Activated CD8-positive, alpha-beta memory T cell treated with anti-CD3 and anti-CD28 coated beads, Interleukin-2, amount 10 ng/mL, durations not matched to agents 7 days and 5 days (primary cell): ENCODE measurements at regions not wholly inside any gene's neighbourhood (a gene's known extent, or its start where the extent isn't known, plus 50 kb on each side); places are given as distances from the start of the nearest gene placed in this dataset.

ENCODE experiments used
- ATAC-seq: fragments of 150-1000 bp; cut with Tn5 transposase; one replicate; pipeline ENCODE4 v1.10.0; 2021; ENCODE audit warnings: moderate library complexity
- CTCF ChIA-PET: fragments of 350-600 bp; sonication (Branson Sonifier 250); formaldehyde crosslinking; loops from one replicate; lab custom pipeline; 2021; ENCODE audit warnings: antibody characterized with exemption; lab: Charles Lee
- DNase-seq: peaks from one replicate; pipeline ENCODE4 v3.0.0-alpha.2; 2020
- H3K27ac Mint-ChIP-seq: one replicate; pipeline ENCODE4 v1.8.0; 2021; ENCODE audit warnings: mild to moderate bottlenecking, mixed read lengths
- H3K27me3 Mint-ChIP-seq: one replicate; pipeline ENCODE4 v1.8.0; 2021; ENCODE audit warnings: mixed read lengths
- H3K36me3 Mint-ChIP-seq: one replicate; pipeline ENCODE4 v1.8.0; 2021; ENCODE audit warnings: mild to moderate bottlenecking, mixed read lengths
- H3K4me1 Mint-ChIP-seq: one replicate; pipeline ENCODE4 v1.8.0; 2021; ENCODE audit warnings: mixed read lengths
- H3K4me3 Mint-ChIP-seq: one replicate; pipeline ENCODE4 v1.8.0; 2021; ENCODE audit warnings: mild to moderate bottlenecking, moderate library complexity, mixed read lengths
- H3K9me3 Mint-ChIP-seq: one replicate; pipeline ENCODE4 v1.8.0; 2022; ENCODE audit warnings: low read depth, mixed read lengths

- Mint-ChIP-seq H3K4me3 (no peak overlapping the region), H3K27ac (no peak overlapping the region), H3K9me3 (no peaks in the 10 kb centered on the region), H3K4me1 (no peaks in the 10 kb centered on the region), H3K36me3 (no peaks in the 10 kb centered on the region), H3K27me3 (peaks cover 21% of the 10 kb centered on the region)
- no peak for ATAC-seq
- CTCF ChIA-PET, result no interaction called here
- DNase-seq, result no peak
Observed at GRCh38 chr18:54736981-54737380, 91.3 kb upstream of the RAB27B start.

GRCh38 chr18:54737986-54738385 is 90.3 kb upstream of the RAB27B start:
- no peak for ATAC-seq
- Mint-ChIP-seq H3K4me3 (no peak overlapping the region), H3K27me3 (peaks cover 18% of the 10 kb centered on the region), H3K4me1 (no peaks in the 10 kb centered on the region), H3K27ac (no peak overlapping the region), H3K9me3 (no peaks in the 10 kb centered on the region), H3K36me3 (no peaks in the 10 kb centered on the region)
- CTCF ChIA-PET, result no interaction called here
- no peak for DNase-seq

- Mint-ChIP-seq H3K9me3 (no peaks in the 10 kb centered on the region), H3K27me3 (peaks cover 17% of the 10 kb centered on the region), H3K27ac (no peak overlapping the region), H3K4me1 (no peaks in the 10 kb centered on the region), H3K4me3 (no peak overlapping the region), H3K36me3 (no peaks in the 10 kb centered on the region)
- DNase-seq (no peak), ATAC-seq (no peak)
- CTCF ChIA-PET, result no interaction called here
Observed at GRCh38 chr18:54739476-54739875, 88.8 kb upstream of the RAB27B start.

- no peaks in the 10 kb centered on the region for H3K9me3 Mint-ChIP-seq
- peaks cover 17% of the 10 kb centered on the region for H3K27me3 Mint-ChIP-seq
- ATAC-seq, result no peak
- no peak overlapping the region for H3K4me3 Mint-ChIP-seq
- no peaks in the 10 kb centered on the region for H3K4me1 Mint-ChIP-seq
- H3K36me3 Mint-ChIP-seq, result no peaks in the 10 kb centered on the region
- no peak for DNase-seq
- no peak overlapping the region for H3K27ac Mint-ChIP-seq
- CTCF ChIA-PET, result no interaction called here
Observed at GRCh38 chr18:54740136-54740846, 88.0 kb upstream of the RAB27B start.

- Mint-ChIP-seq H3K27me3 (peaks cover 23% of the 10 kb centered on the region), H3K4me1 (no peaks in the 10 kb centered on the region), H3K36me3 (no peaks in the 10 kb centered on the region), H3K4me3 (no peak overlapping the region), H3K27ac (no peak overlapping the region), H3K9me3 (no peaks in the 10 kb centered on the region)
- DNase-seq, result no peak
- no peak for ATAC-seq
- CTCF ChIA-PET, result interaction anchor here (1.0 kb wide), 1 partner anchor 10 kb away, joined by 3 read pairs; no protein-coding TSS in a partner anchor
Observed at GRCh38 chr18:54742120-54742519, 86.2 kb upstream of the RAB27B start.

GRCh38 chr18:54742659-54743604 is 85.3 kb upstream of the RAB27B start:
- Mint-ChIP-seq H3K36me3 (no peaks in the 10 kb centered on the region), H3K9me3 (no peaks in the 10 kb centered on the region), H3K4me3 (no peak overlapping the region), H3K4me1 (no peaks in the 10 kb centered on the region), H3K27ac (no peak overlapping the region), H3K27me3 (peaks cover 20% of the 10 kb centered on the region)
- no peak for DNase-seq
- ATAC-seq, result no peak
- CTCF ChIA-PET, result interaction anchor here (1.0 kb wide), 1 partner anchor 9 kb away, joined by 3 read pairs; no protein-coding TSS in a partner anchor

- ATAC-seq, result no peak
- no peaks in the 10 kb centered on the region for H3K4me1 Mint-ChIP-seq
- H3K4me3 Mint-ChIP-seq, result no peak overlapping the region
- CTCF ChIA-PET, result no interaction called here
- no peaks in the 10 kb centered on the region for H3K9me3 Mint-ChIP-seq
- H3K27me3 Mint-ChIP-seq, result peaks cover 13% of the 10 kb centered on the region
- DNase-seq, result no peak
- no peak overlapping the region for H3K27ac Mint-ChIP-seq
- no peaks in the 10 kb centered on the region for H3K36me3 Mint-ChIP-seq
Observed at GRCh38 chr18:54743605-54743995, 84.7 kb upstream of the RAB27B start.

- ATAC-seq, result no peak
- CTCF ChIA-PET, result no interaction called here
- H3K27me3 Mint-ChIP-seq, result peaks cover 22% of the 10 kb centered on the region
Observed at GRCh38 chr18:54749291-54749690, 79.0 kb upstream of the RAB27B start.

GRCh38 chr18:54750350-54750749 is 77.9 kb upstream of the RAB27B start:
- no peak overlapping the region for H3K27ac Mint-ChIP-seq
- CTCF ChIA-PET, result no interaction called here
- H3K9me3 Mint-ChIP-seq, result no peaks in the 10 kb centered on the region
- peaks cover 22% of the 10 kb centered on the region for H3K27me3 Mint-ChIP-seq
- no peaks in the 10 kb centered on the region for H3K36me3 Mint-ChIP-seq
- DNase-seq (no peak), ATAC-seq (no peak)
- no peak overlapping the region for H3K4me3 Mint-ChIP-seq
- H3K4me1 Mint-ChIP-seq, result no peaks in the 10 kb centered on the region

More at GRCh38 chr18:54749291-54749690, 79.0 kb upstream of the RAB27B start:
- DNase-seq, result no peak
- Mint-ChIP-seq H3K27ac (no peak overlapping the region), H3K4me1 (no peaks in the 10 kb centered on the region), H3K4me3 (no peak overlapping the region), H3K36me3 (no peaks in the 10 kb centered on the region), H3K9me3 (no peaks in the 10 kb centered on the region)

- no peaks in the 10 kb centered on the region for H3K9me3 Mint-ChIP-seq
- peaks cover 16% of the 10 kb centered on the region for H3K27me3 Mint-ChIP-seq
- H3K4me3 Mint-ChIP-seq, result no peak overlapping the region
- CTCF ChIA-PET, result interaction anchor here (0.8 kb wide), 1 partner anchor 10 kb away, joined by 3 read pairs; no protein-coding TSS in a partner anchor
- no peak overlapping the region for H3K27ac Mint-ChIP-seq
- DNase-seq, result no peak
- ATAC-seq, result no peak
- no peaks in the 10 kb centered on the region for H3K4me1 Mint-ChIP-seq
- H3K36me3 Mint-ChIP-seq, result no peaks in the 10 kb centered on the region
Observed at GRCh38 chr18:54752185-54752584, 76.1 kb upstream of the RAB27B start.

- Mint-ChIP-seq H3K4me3 (no peak overlapping the region), H3K27me3 (peaks cover 16% of the 10 kb centered on the region), H3K27ac (no peak overlapping the region), H3K4me1 (no peaks in the 10 kb centered on the region), H3K9me3 (no peaks in the 10 kb centered on the region), H3K36me3 (no peaks in the 10 kb centered on the region)
- DNase-seq (no peak), ATAC-seq (no peak)
- CTCF ChIA-PET, result no interaction called here
Observed at GRCh38 chr18:54755456-54755855, 72.8 kb upstream of the RAB27B start.

- H3K9me3 Mint-ChIP-seq, result no peaks in the 10 kb centered on the region
- ATAC-seq, result no peak
- H3K27me3 Mint-ChIP-seq, result peaks cover 23% of the 10 kb centered on the region
- no peak overlapping the region for H3K27ac Mint-ChIP-seq
- H3K4me1 Mint-ChIP-seq, result no peaks in the 10 kb centered on the region
- no peak overlapping the region for H3K4me3 Mint-ChIP-seq
- CTCF ChIA-PET, result no interaction called here
- no peaks in the 10 kb centered on the region for H3K36me3 Mint-ChIP-seq
- no peak for DNase-seq
Observed at GRCh38 chr18:54762386-54762785, 65.9 kb upstream of the RAB27B start.

- no peaks in the 10 kb centered on the region for H3K9me3 Mint-ChIP-seq
- CTCF ChIA-PET, result no interaction called here
- no peak for ATAC-seq
- H3K27me3 Mint-ChIP-seq, result peaks cover 27% of the 10 kb centered on the region
- no peak overlapping the region for H3K4me3 Mint-ChIP-seq
- H3K36me3 Mint-ChIP-seq, result no peaks in the 10 kb centered on the region
- no peaks in the 10 kb centered on the region for H3K4me1 Mint-ChIP-seq
- DNase-seq, result no peak
- no peak overlapping the region for H3K27ac Mint-ChIP-seq
Observed at GRCh38 chr18:54764786-54765185, 63.5 kb upstream of the RAB27B start.
